DND-41 (cell line): ENCODE measurements at regions not wholly inside any gene's neighbourhood (a gene's known extent, or its start where the extent isn't known, plus 50 kb on each side); places are given as distances from the start of the nearest gene placed in this dataset.

Experiments
- EZH2 ChIP-seq: IDR thresholded peaks from 3 replicates; pipeline ENCODE4 v1.6.1; 2012; ENCODE audit warnings: borderline replicate concordance, low read depth, mild to moderate bottlenecking, moderate library complexity, low read length, inconsistent platforms; ENCODE audit not compliant: severe bottlenecking
- TF ChIP-seq, protein P1 (sequence below): IDR thresholded peaks from 2 replicates; pipeline ENCODE4 v1.5.1; 2012; ENCODE audit warnings: borderline replicate concordance, low read length, moderate library complexity, mild to moderate bottlenecking; ENCODE audit not compliant: poor library complexity, severe bottlenecking; ENCODE audit errors: extremely low read depth

GRCh38 chr16:64272028-64272427, 849.8 kb downstream of the CDH11 start:
- TF ChIP-seq, protein P1, sequence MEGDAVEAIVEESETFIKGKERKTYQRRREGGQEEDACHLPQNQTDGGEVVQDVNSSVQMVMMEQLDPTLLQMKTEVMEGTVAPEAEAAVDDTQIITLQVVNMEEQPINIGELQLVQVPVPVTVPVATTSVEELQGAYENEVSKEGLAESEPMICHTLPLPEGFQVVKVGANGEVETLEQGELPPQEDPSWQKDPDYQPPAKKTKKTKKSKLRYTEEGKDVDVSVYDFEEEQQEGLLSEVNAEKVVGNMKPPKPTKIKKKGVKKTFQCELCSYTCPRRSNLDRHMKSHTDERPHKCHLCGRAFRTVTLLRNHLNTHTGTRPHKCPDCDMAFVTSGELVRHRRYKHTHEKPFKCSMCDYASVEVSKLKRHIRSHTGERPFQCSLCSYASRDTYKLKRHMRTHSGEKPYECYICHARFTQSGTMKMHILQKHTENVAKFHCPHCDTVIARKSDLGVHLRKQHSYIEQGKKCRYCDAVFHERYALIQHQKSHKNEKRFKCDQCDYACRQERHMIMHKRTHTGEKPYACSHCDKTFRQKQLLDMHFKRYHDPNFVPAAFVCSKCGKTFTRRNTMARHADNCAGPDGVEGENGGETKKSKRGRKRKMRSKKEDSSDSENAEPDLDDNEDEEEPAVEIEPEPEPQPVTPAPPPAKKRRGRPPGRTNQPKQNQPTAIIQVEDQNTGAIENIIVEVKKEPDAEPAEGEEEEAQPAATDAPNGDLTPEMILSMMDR: no peak
- TF ChIP-seq EZH2: no peak
